GM10248 (cell line): ENCODE measurements at regions not wholly inside any gene's neighbourhood (a gene's known extent, or its start where the extent isn't known, plus 50 kb on each side); places are given as distances from the start of the nearest gene placed in this dataset.

ENCODE experiments used
- CTCF ChIA-PET: fragments of 300-600 bp; sonication (Branson Sonifier 250); formaldehyde crosslinking; extraction: SDS; loops from one replicate; lab custom pipeline; 2021; ENCODE audit warnings: antibody characterized with exemption; lab: Yijun Ruan, JAX
- POLR2A ChIA-PET: fragments of 350-650 bp; sonication (Branson Sonifier 250); formaldehyde crosslinking; extraction: SDS; loops from one replicate; lab custom pipeline; 2020; ENCODE audit warnings: antibody characterized with exemption; lab: Yijun Ruan, JAX
- DNase-seq: peaks from one replicate; pipeline ENCODE4 v3.0.0; 2012; ENCODE audit errors: extremely low spot score
- CTCF ChIP-seq: IDR thresholded peaks from 2 replicates; pipeline ENCODE4 v1.5.1; 2012; ENCODE audit warnings: mild to moderate bottlenecking, low read depth; ENCODE audit errors: extremely low read depth, missing control alignments, control extremely low read depth

- no peak for TF ChIP-seq CTCF
- POLR2A ChIA-PET: no interaction called here
- CTCF ChIA-PET: interaction anchor here (2.2 kb wide), 1 partner anchor 17 kb away, joined by 6 read pairs; no protein-coding TSS in a partner anchor
- no peak for DNase-seq
These were observed 443.1 kb downstream of the CCDC85A start for GRCh38 chr2:56626927-56627326.

- ChIA-PET POLR2A (no interaction called here), CTCF (interaction anchor here (0.9 to 1.9 kb wide), 2 partner anchors 13 to 15 kb away, joined by 4 read pairs; no protein-coding TSS in a partner anchor)
- no peak for DNase-seq
- TF ChIP-seq CTCF: no peak
These were observed 446.5 kb downstream of the CCDC85A start for GRCh38 chr2:56630286-56630685.

- CTCF ChIA-PET: no interaction called here
- no peak for DNase-seq
- no peak for TF ChIP-seq CTCF
- POLR2A ChIA-PET: no interaction called here
These were observed 464.2 kb downstream of the CCDC85A start for GRCh38 chr2:56647997-56648396.

- DNase-seq: no peak
- POLR2A ChIA-PET: no interaction called here
- no peak for TF ChIP-seq CTCF
- CTCF ChIA-PET: no interaction called here
These were observed 465.0 kb downstream of the CCDC85A start for GRCh38 chr2:56648802-56649201.

GRCh38 chr2:56654936-56655335, 471.1 kb downstream of the CCDC85A start:
- CTCF ChIA-PET: interaction anchor here (1.6 kb wide), 1 partner anchor 11 kb away, joined by 5 read pairs; no protein-coding TSS in a partner anchor
- TF ChIP-seq CTCF: no peak
- POLR2A ChIA-PET: no interaction called here
- no peak for DNase-seq

- TF ChIP-seq CTCF: no peak
- DNase-seq: no peak
- ChIA-PET POLR2A (no interaction called here), CTCF (no interaction called here)
These were observed 473.0 kb downstream of the CCDC85A start for GRCh38 chr2:56656826-56657225.

DNA sequence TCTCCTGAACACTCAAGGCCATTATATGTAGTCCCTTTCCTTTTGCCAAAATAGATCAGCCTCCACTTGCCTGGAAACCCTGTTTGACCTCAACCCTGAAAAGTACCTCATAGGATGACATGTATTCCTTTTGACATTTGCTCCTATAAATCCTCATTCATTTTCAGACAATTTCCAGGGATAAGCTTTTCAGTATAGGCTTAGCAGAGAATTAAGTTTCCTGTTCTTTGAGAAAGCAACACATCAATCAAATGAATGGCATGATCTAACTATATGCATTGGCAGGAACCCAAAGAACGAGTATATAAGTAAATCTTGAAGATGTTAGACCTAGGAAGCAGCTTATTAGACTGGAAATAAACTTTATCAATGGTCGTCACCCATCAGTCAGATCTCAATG, 483.0 kb downstream of the CCDC85A start:
- no peak for TF ChIP-seq CTCF
- CTCF ChIA-PET: interaction anchor here (1.2 kb wide), 1 partner anchor 38 kb away, joined by 3 read pairs; no protein-coding TSS in a partner anchor

More for the DNA sequence above, 483.0 kb downstream of the CCDC85A start:
- DNase-seq: no peak
- POLR2A ChIA-PET: no interaction called here
